HFFc6 (cell line): ENCODE measurements at regions not wholly inside any gene's neighbourhood (a gene's known extent, or its start where the extent isn't known, plus 50 kb on each side); places are given as distances from the start of the nearest gene placed in this dataset.

Source experiments
- DNase-seq: peaks from one replicate; pipeline ENCODE4 v3.0.0-alpha.2; 2018
- H3K27ac Mint-ChIP-seq: 2 replicates; pipeline ENCODE4 v1.8.0; 2020; ENCODE audit warnings: mild to moderate bottlenecking, mixed read lengths
- H3K27me3 Mint-ChIP-seq: 2 replicates; pipeline ENCODE4 v1.8.0; 2021; ENCODE audit warnings: mild to moderate bottlenecking, moderate library complexity, mixed read lengths; ENCODE audit not compliant: insufficient read depth
- H3K36me3 Mint-ChIP-seq: 2 replicates; pipeline ENCODE4 v1.8.0; 2021; ENCODE audit warnings: low read depth, mixed read lengths
- H3K4me1 Mint-ChIP-seq: 2 replicates; pipeline ENCODE4 v1.8.0; 2020; ENCODE audit warnings: low read depth, mixed read lengths
- H3K4me3 Mint-ChIP-seq: 2 replicates; pipeline ENCODE4 v1.8.0; 2020; ENCODE audit warnings: mild to moderate bottlenecking, moderate library complexity, mixed read lengths
- H3K9me3 Mint-ChIP-seq: 2 replicates; pipeline ENCODE4 v1.8.0; 2020; ENCODE audit warnings: mild to moderate bottlenecking, mixed read lengths
- CTCF ChIP-seq: fragments of 200-600 bp; sonication (generic); IDR thresholded peaks from 2 replicates; pipeline ENCODE4 v1.5.0; 2021; ENCODE audit warnings: antibody characterized with exemption, mild to moderate bottlenecking

DNA sequence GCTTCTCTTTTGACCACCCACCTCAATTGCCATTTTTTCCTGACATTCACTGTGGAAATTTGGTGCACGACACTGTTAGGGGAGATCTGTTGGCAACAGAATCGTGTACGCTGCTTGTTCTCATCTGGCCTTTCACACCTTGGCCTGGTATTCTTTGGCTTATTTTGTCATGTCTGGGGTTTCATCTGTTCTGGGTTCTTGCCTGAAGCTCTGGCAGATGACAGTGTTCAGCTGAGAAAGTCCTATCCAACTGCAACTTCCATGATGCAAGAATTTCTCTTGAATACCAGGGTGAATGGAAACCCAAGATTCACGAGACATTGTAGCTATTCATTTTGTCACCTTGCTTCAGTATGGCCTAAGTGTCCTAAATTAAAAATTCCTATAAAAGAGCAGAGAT is 82.6 kb upstream of the CELF2 start:
- Mint-ChIP-seq H3K4me1 (no peaks in the 10 kb centered on the region), H3K4me3 (no peak overlapping the region)

GRCh38 chr10:10938676-10939075 is 79.0 kb upstream of the CELF2 start:
- Mint-ChIP-seq H3K27ac (no peak overlapping the region), H3K27me3 (peaks cover 1% of the 10 kb centered on the region), H3K36me3 (no peaks in the 10 kb centered on the region), H3K4me1 (no peaks in the 10 kb centered on the region), H3K4me3 (no peak overlapping the region), H3K9me3 (peaks cover 13% of the 10 kb centered on the region; the same call in 1 of the 2 replicates)
- no peak for DNase-seq
- TF ChIP-seq CTCF = no peak

More for the DNA sequence above, 82.6 kb upstream of the CELF2 start:
- no peaks in the 10 kb centered on the region for H3K36me3 Mint-ChIP-seq
- no peaks in the 10 kb centered on the region for H3K9me3 Mint-ChIP-seq
- TF ChIP-seq CTCF = no peak
- no peak for DNase-seq
- H3K27ac Mint-ChIP-seq = no peak overlapping the region
- H3K27me3 Mint-ChIP-seq = peaks cover 1% of the 10 kb centered on the region

GRCh38 chr10:10941127-10941730 is 76.4 kb upstream of the CELF2 start:
- DNase-seq = no peak
- H3K4me3 Mint-ChIP-seq = no peak overlapping the region
- H3K27ac Mint-ChIP-seq = no peak overlapping the region
- no peaks in the 10 kb centered on the region for H3K4me1 Mint-ChIP-seq
- no peak for TF ChIP-seq CTCF
- H3K27me3 Mint-ChIP-seq = no peaks in the 10 kb centered on the region; the same call in none of the 2 replicates
- H3K9me3 Mint-ChIP-seq = peaks cover 24% of the 10 kb centered on the region
- H3K36me3 Mint-ChIP-seq = no peaks in the 10 kb centered on the region

GRCh38 chr10:10942441-10942840 is 75.2 kb upstream of the CELF2 start:
- Mint-ChIP-seq H3K36me3 (no peaks in the 10 kb centered on the region), H3K27ac (no peak overlapping the region), H3K27me3 (no peaks in the 10 kb centered on the region; the same call in none of the 2 replicates), H3K4me1 (no peaks in the 10 kb centered on the region), H3K4me3 (no peak overlapping the region), H3K9me3 (peaks cover 24% of the 10 kb centered on the region)
- TF ChIP-seq CTCF = no peak
- DNase-seq = no peak

DNA sequence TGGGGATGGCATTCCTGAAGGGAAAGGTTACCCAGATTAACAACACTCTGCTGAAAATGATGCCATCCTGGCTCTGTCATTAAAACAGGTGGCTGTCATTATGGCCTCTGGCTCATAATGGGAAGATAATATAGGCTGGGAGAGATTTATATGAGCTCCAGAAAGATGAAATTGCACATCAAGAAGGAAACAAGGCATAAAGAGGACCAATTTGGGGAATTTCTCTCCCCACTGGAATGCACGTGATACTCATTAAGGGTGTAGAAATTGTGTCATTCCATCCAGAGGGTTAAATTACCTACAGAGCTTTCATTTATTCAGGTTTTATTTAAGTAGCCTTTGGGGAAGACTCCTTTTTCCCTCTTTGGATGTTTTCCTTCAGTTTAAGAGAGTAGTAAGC is 71.6 kb upstream of the CELF2 start:
- no peaks in the 10 kb centered on the region for H3K36me3 Mint-ChIP-seq
- H3K27ac Mint-ChIP-seq = no peak overlapping the region
- no peak for DNase-seq
- H3K9me3 Mint-ChIP-seq = peaks cover 19% of the 10 kb centered on the region
- no peak for TF ChIP-seq CTCF
- peaks cover 4% of the 10 kb centered on the region for H3K27me3 Mint-ChIP-seq
- H3K4me3 Mint-ChIP-seq = no peak overlapping the region
- no peaks in the 10 kb centered on the region for H3K4me1 Mint-ChIP-seq

DNA sequence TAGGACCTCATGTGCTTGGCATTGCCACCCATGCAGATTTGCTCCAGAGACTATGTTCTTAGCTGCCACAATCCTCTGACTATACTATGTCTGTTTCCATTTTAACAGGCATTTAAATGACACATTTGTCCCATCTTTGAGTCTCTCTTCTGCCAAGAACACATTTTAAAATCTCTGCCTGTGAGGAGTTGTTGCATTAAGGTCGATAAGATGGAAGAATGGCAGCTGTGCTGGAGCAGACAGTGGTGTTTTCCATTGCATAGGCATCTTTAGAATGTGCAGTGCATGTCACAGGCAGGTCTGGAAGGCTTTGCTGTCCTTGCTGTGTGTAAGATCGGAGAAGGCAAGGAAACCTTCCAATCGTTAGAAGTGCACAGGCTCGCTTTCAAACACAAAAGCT is 70.9 kb upstream of the CELF2 start:
- Mint-ChIP-seq H3K36me3 (no peaks in the 10 kb centered on the region), H3K4me1 (no peaks in the 10 kb centered on the region), H3K27ac (no peak overlapping the region), H3K9me3 (peaks cover 15% of the 10 kb centered on the region), H3K27me3 (peaks cover 4% of the 10 kb centered on the region), H3K4me3 (no peak overlapping the region)
- no peak for TF ChIP-seq CTCF
- DNase-seq = no peak
